GM21737 (cell line): ENCODE measurements at regions not wholly inside any gene's neighbourhood (a gene's known extent, or its start where the extent isn't known, plus 50 kb on each side); places are given as distances from the start of the nearest gene placed in this dataset.
"Not testable (repeated sequence)": the region's sequence is repeated elsewhere in the genome, so short reads cannot be mapped to it uniquely, and the experiment has no call there.

Experiments
- ATAC-seq: cut with Tn5 transposase; IDR thresholded peaks from one replicate; pipeline ENCODE4 v1.9.1; 2021; ENCODE audit warnings: mild to moderate bottlenecking, moderate library complexity; ENCODE audit not compliant: unreplicated experiment

DNA sequence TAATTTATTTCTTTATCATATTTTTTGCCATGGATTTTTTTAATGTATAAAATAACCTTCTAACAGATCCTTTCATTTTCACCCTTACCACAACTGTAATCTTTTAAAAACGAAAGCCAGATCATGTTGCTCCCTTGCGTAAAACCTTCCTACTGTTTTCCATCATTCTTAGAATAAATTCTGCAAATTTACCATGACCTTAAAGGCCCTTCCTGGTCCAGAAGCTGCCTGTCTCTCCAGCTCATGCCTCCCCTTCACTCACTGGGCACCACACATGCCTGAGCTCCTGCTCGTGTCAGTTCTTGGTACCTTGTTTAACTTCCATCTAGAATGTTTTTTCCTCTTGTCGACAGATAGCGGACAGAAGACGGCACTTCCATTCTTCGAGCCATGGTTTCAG lies 245.0 kb upstream of the CDH5 start:
- no peak for ATAC-seq

DNA sequence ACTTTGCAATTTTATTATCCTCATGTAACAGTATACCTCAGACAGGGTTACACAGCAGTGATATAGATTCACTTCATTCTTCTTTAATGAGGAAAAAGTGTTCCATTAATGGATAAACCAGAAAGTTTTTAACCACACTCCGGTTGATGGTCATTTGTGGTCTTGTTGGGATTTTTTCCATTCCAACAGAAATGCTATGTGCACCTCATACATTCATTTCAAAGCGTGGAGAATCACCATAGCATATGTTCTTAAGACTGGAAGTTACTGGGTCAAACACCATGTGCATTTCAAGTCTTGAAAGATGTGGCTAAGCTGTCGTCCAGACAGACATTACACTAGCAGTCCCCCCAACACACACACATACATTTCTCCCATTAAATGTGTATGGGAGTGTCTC lies 245.8 kb upstream of the CDH5 start:
- no peak for ATAC-seq

DNA sequence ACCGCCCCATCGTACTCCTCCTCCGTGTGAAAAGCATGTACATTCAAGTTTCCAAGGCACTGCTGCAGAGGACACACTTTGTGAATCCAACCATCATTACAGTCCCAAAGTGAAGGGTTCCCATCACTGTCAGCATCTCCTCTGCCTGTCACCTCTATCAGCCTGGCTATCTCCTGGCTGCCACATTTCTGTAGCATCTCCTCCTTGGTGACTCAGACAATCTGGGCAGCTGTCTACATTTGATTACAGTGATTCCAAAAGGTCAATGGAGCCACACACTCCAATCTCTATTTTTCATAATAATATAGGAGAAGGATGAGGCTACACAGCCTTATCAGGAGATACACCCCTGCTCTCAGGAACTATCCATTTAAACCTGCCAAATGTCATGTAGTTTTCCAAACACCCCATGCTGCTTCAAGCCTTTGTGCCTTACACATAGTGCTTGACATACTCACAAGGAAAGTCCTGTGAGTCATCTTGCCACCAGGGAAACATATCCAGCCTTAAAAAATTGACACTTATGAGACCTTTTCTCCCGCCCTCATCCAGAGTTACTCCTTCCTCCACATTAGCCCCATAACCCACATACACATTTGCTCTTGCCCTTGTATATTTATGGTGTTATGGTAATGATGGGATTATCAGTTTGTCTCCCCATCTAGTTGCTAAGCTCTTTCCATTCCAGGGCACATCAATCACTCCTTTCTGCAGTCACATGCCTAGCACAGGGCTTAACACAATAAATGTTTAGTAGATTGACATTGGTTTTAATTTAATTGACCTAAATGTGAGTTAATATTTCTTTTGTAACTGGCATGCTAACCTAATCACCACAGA lies 250.1 kb upstream of the CDH5 start:
- no peak for ATAC-seq

- no peak for ATAC-seq
Observed at GRCh38 chr16:66115373-66115772, 251.1 kb upstream of the CDH5 start.

GRCh38 chr16:66113223-66113622 lies 253.3 kb upstream of the CDH5 start:
- no peak for ATAC-seq

DNA sequence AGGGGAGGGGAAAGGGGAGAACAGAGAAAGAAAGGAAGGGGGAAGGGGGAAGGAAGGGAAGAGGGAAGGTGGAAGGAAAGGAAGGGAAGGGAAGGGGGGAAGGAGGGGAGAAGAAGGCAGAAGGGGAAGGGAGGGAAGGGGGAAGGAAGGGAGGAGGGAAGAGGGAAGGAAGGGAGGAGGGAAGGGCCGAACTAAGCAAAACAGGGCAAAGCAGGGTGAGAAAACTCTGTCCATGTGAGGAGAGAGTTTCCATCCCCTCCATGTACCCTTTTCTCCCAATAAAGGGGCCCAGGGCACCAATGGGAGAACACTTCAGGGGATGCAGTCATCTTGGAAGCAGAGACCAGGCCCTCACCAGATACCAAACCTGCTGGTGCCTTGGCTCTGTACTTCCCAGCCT lies 256.8 kb upstream of the CDH5 start:
- no peak for ATAC-seq

GRCh38 chr16:66107661-66108060 lies 258.8 kb upstream of the CDH5 start:
- no peak for ATAC-seq

DNA sequence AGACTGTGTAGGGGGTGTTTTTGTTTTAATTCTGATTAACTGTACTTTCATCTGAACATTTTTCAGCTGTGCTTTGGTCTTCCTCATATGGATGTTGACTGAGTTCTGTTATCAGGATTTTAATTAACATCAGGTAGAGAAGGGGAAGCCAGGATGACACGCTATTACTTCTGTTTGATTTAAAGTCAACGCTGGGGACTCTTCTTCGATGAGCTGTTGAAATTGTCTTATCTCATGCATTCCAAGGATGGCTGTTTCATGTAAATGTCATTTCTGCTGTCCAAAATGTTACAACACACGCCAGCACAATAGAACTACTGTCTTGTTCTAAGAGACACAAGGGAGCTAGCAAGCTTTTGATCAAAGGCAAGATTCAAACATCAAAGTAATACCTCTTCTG lies 263.3 kb upstream of the CDH5 start:
- no peak for ATAC-seq

- ATAC-seq, result no peak
Observed at GRCh38 chr16:66099306-66099705, 267.2 kb upstream of the CDH5 start.

DNA sequence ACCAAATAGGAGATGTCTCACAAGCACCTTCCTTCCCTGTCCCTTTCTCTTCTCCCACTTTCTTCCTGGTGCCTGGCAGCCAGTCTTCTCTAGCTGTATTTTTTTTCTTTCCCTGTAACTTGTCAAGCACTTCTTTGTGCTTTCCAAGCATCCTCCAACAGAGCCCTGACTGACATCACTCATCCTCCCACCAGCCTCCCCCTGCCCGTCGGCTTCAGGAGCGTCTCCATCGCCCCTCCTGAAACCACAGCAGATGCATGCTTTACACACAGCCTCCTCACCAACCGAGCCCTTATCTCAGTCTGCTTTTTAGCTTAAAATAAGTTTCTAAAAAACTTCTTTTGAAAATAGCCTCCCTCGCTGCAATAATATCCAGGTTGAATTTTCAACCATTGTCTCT lies 268.7 kb upstream of the CDH5 start:
- no peak for ATAC-seq

- ATAC-seq, result no peak
Observed at GRCh38 chr16:66095676-66096075, 270.8 kb upstream of the CDH5 start.

- no peak for ATAC-seq
Observed at GRCh38 chr16:66093191-66093590, 273.3 kb upstream of the CDH5 start.

GRCh38 chr16:66091471-66091891 lies 275.0 kb upstream of the CDH5 start:
- no peak for ATAC-seq

DNA sequence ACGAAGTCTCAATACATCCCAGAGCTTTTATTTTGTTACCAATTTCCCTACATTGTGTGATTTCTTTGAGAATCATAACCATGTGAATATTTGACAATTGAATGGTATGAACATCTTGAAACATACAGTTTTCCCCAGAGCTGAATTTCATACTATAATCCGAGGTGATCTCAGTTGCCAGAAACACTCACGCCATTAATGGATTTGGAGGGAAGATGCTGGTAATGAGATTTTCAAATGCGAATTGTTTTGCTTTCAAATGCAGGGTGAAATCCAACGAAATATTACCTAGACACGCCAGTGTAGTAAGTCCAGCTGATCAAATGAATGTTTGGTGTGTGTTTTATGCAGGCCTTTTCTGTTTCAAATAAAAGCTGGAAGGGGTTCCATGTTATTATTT lies 277.8 kb upstream of the CDH5 start:
- no peak for ATAC-seq

GRCh38 chr16:66087308-66087707 lies 279.2 kb upstream of the CDH5 start:
- ATAC-seq, result no peak

GRCh38 chr16:66085651-66086050 lies 280.8 kb upstream of the CDH5 start:
- no peak for ATAC-seq

GRCh38 chr16:66084731-66085130 lies 281.8 kb upstream of the CDH5 start:
- ATAC-seq, result not testable (repeated sequence)

GRCh38 chr16:66084306-66084705 lies 282.2 kb upstream of the CDH5 start:
- no peak for ATAC-seq

GRCh38 chr16:66083171-66083570 lies 283.3 kb upstream of the CDH5 start:
- ATAC-seq, result no peak

DNA sequence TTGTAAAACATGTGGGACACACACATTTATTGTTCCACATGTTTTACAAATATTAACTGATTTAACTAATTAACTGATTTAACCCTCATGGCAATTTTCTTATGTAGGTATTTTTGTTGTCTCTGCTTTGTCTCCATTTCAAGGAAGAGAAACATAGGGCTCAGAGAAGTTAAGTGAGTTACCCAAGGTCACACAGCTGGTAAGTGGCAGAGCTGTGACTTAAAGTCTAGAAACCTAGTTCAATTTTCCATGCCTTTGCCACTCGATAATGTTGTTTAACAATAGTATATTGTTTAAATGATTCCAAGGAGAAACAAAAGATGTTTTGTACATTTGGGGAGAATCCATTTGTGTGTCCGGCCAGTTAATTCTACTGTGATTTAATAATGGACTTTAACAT lies 284.1 kb upstream of the CDH5 start:
- ATAC-seq, result no peak

DNA sequence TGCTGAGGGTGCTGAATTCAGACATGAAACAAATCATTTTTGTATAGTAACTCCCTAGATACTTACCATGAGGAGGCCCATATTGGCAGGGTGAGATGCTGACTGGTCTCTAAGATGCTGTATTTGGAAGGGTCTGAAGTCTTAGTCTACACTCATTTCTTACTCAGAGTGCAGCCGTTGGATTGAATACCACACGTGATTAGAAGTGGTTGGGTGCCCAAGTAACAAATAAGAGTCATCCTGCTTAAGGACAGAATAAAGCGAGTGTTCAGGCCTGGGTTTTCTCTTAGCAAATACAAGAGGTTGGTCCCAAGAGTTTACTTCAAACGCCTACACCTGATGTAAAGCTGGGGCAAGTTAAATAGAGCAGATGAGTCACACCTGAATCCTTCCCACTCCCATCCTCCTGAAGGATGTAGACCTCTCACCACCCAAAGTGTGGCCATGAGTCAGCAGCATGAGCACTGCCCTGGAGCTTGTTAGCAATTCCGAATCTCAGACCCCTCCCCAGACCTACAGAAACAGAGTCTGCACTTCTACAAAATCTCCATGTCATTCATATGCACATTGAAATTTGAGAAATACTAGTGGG lies 284.6 kb upstream of the CDH5 start:
- ATAC-seq, result no peak

- ATAC-seq, result no peak
Observed at GRCh38 chr16:66079671-66080334, 286.7 kb upstream of the CDH5 start.
